GM19238 (cell line): ENCODE measurements at regions not wholly inside any gene's neighbourhood (a gene's known extent, or its start where the extent isn't known, plus 50 kb on each side); places are given as distances from the start of the nearest gene placed in this dataset.
"Not testable (repeated sequence)": the region's sequence is repeated elsewhere in the genome, so short reads cannot be mapped to it uniquely, and the experiment has no call there.

Experiments used
- DNase-seq: peaks from one replicate; pipeline ENCODE4 v3.0.0; 2011; ENCODE audit warnings: low spot score; ENCODE audit not compliant: insufficient read length

DNA sequence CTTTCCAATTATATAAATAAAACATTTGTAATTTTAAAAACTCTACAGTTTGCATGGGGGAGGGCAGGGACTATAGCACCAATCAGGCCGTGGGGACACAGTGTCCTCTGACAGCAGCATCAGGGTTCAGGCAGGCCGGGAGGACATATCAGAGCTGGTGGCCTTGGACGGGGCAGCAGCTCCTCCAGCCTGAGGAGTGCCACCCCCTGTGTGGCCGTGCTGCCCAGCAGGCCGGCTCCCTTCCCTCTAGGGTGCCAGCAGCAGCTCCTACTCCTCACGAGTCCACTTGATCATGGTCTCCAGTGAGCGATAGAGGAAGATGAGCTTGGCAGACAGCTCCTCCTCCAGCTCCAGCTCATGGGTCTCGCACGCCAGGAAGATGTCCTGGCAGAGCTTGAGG is 144.0 kb upstream of the PHACTR3 start:
- no peak for DNase-seq

DNA sequence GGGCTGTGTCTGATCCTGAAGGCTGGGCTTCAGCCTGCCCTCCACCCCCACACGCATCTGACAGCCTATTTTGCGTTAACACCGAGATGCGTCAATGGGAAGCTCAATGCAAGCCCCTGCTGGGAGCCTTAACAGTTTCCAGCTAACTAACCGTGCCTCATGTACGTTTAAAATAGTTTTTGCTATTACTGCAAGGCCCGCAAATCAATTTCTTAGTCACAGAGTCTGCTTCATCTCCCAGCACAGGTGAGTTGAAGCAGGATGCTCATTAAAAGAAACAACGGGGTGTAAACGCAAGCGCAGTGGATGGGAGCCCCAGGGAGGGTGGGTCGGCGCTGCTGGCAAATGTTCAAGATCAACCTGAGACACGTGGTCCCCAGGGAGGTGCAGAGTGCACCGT is 142.8 kb upstream of the PHACTR3 start:
- no peak for DNase-seq

DNA sequence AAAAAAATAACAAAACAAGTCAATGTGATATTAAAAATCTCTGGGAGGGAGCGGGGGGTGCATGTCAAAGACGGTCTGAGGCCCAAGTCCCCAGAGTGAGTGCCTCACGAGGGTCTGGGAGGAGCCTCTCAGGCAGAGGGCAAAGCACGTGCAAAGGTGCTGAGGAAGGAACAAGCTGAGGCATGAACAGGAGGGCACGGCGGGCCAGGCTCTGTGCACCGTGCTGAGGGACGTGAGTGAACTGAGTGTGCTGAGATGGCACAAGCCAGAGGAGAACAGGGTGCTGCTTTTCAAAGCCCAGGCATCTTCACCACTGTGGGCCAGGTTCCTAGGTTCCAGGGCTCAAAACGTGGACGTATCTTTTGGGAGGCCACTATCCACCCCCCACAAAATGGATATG is 142.1 kb upstream of the PHACTR3 start:
- DNase-seq, result no peak

DNA sequence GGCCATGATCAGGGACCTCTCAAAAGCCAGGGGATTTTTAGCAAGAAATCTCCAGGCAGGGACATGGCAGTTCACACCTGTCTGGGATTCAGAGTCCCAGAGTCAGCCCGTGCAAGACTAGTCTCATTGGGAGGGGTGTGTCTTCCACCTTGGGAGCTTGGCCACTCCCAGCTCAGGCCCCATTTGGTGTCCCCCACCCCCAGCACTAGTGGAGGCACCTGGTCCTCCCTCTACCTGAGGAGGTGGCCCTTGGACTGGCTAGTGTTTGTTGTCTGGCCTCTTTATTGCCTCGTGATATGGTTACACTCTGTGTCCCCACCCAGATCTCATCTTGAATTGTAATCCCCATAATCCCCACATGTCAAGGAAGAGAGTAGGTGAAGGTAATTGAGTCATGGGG is 140.8 kb upstream of the PHACTR3 start:
- DNase-seq, result no peak

DNA sequence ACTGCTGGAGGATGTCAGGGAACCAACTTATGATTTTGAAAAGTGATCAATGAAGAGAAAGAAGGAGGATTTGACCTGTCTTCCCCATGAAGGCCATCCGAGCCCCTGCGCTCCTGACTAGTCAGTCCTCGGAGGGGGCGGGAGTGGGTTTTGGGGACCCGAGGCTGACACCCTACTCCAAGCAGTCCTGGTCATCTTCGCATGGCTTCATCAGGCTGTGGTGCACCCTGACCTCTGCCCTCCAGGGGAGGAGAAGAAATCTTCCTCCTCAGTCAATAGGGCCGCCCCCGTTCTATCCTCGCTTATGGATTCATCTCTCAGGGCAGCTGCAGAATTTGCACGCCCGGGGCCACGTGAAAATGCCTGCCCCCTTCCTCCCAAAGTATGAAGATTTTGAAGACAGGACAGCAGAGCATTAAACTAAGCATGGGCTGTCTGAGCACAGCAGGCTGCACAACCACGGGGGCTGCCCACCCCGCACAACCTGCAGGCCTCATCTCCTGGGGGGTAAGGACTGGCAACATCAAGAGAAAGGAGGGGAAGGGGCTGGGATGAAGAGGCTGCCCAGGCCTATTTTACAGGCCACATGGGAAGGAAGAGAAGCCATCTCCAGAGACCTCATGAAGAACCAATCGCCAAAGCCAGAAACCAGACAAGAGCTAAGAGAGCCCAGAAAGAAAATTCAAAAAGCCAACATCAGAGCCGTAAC is 138.1 kb upstream of the PHACTR3 start:
- DNase-seq, result no peak

DNA sequence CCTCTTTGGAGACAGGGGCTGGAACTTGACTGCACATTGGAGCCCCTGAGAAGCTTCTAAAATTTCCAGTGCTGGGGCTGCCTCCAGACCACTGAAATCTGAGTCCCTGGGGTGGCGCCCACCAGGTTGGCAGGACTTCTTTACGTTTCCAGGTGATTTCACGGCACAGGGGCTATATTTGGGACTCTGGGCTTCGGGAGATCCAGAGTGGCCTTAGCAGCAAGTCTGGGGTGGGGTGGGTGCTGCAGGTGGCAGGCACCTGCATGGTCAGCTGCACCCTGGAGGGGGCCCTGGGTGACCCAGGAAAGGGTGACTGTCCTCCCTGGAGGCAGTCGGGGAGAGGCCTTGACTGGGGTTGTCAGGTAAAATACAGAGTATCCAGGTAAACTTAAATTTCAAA is 135.5 kb upstream of the PHACTR3 start:
- DNase-seq, result no peak

DNA sequence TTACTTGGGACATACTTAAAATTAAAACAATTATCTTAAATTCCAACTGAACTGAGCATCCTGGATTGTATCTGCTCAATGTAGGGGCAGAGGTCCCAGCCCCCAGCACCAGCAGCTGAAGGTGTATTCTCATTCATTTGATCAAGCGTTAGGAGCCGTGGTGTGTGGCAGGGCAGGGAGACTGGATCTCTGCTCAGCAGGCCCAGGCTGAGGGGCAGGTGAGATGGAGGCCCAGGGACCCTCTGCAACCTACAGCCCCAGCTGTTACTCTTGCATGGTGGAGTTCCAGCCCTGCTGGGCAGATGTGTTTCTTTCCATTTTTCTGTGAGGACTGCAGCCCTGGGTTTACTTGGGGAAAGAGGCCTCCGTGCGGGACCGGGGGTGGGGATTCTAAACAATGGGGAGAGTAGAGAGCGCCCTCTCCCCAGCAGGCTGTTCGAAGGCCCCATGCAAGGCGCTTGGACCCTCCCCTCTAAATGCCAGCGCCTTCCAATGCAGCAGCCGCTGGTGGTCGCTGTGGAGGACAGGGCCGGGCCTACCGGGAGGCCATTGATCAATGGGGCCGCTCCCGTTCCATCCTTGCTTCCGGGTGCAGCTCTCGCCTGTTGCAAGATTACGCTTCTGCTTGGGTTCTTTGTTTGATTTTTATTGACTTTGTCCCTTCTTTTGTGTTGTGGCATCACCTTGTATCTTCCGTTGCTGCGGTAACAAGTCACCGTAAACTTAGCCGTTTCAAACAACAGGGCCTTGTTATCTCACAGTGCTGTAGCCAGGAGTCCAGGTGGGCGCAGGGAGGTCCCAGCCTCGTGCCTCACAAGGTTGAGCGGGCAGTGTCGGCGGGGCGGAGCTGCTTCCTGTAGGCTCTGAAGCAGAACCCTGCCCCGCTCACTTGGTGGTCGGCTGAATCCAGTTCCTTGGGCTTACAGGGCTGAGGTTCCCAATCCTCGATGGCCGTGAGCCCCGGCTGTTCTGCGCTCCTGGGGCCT is 134.8 kb upstream of the PHACTR3 start:
- DNase-seq, result no peak

DNA sequence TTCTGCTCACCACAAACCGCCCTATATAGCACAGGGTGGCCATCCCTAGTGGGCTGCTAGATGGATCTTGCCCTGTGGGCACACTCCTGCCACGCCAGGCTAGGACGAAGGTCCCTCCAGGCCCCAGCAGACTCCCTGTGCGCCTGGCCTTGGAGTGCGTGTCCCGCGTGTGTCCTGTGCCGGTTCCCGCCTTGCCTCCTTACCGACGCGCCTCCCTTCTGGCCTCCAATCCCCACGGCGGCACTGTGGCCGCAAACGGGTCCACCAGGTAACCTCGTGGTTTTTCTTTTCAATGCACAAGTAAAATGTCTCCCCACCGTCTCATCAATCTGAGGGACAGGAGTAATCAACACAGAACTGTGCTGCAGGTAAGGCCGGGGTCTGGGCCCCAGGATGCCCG is 133.8 kb upstream of the PHACTR3 start:
- no peak for DNase-seq

DNA sequence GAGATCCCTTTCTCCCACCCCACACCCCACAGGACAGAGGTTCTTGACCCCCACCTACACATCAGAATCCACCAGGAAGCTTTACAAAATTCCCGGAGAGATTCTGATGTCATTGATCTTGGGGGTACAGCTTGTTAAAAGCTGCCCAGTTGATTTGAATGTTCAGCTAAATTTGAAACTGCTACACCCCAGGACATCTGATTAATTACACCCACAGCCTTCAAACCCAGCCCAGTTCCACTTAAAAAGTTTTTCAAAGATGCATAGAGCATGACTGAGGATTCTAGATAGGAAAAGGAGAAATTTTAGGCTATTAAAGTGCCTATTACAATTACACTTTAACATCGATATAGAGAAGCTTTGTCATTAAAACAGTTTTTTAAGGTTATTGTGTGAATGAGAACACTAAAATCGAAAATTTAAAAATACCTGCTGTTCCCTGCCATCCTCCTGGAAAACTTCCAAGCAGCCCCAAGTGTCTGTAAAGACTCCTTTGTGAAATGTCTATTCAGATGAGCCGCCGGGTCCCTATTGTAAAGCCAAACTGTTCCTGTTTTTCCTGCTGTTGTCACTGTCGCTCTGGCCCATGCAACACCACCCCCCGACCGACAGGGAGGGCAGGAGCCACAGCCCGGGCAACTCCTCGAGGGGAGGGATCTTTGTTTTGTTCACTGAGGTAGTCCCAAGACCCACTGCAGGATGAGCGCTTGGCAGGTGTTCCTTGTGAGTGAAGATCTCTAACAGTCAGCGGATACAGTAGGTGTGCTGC is 132.5 kb upstream of the PHACTR3 start:
- DNase-seq, result no peak

DNA sequence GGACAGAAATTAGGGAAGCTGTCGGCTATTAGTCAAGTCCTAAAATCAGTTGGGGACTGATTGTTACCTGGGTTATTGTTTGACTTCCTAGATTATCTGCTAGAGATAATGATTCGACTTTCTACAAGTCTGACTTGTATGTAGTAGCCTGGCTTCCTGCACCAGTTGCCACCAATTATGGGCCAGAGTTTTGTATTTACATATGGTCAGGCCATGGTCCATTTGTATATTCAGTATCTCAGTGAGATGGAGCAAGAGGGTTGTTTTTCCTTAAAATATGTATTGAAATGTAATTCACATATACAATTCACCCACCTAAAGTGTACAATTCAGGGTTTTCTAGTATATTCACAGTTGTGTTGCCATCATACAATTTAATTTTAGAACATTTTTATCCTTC is 130.6 kb upstream of the PHACTR3 start:
- DNase-seq, result no peak

DNA sequence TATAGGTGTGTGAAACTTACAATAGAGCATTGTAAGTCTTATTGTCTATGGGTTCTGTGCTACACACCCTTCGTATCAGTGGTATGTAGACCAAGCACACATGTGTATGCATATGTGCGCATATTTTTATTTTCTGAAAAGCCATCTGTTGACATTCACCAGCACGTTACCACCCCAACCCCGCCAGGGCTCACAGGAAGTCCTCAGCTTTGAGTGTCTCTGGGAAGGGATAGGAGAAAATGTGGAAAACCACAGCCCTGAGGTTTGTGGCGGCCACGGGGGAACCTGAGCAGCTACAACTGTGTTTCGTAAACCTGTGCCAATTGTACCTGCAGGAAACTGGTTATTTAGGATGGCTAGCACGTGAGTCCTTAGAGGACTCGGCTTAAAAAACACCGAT is 123.3 kb upstream of the PHACTR3 start:
- no peak for DNase-seq

DNA sequence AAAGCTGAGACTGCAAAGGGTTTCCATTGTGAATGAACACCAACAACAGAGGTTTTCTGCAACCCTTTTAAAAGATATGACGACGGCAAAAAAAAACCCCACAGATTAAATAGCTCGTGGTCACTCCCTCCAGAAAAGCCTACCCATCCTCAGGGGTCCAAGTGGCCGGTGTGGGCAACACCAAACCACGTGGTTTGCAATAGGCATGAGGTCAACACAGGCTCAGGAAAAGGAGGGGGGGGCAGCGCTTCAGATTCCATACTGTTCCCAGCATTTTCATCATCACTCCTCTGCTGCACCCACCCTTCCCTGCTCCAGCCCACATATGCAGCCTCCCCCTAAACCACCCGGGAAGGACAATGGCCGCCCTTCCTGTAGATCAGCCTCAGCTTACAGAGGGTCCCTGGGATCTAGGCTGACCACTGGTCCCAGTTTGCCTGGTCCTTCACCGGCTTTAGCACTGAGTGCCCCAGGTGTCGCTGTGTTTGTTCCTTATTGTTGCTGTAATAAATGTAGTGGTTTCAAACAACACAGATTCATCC is 122.8 kb upstream of the PHACTR3 start:
- no peak for DNase-seq

DNA sequence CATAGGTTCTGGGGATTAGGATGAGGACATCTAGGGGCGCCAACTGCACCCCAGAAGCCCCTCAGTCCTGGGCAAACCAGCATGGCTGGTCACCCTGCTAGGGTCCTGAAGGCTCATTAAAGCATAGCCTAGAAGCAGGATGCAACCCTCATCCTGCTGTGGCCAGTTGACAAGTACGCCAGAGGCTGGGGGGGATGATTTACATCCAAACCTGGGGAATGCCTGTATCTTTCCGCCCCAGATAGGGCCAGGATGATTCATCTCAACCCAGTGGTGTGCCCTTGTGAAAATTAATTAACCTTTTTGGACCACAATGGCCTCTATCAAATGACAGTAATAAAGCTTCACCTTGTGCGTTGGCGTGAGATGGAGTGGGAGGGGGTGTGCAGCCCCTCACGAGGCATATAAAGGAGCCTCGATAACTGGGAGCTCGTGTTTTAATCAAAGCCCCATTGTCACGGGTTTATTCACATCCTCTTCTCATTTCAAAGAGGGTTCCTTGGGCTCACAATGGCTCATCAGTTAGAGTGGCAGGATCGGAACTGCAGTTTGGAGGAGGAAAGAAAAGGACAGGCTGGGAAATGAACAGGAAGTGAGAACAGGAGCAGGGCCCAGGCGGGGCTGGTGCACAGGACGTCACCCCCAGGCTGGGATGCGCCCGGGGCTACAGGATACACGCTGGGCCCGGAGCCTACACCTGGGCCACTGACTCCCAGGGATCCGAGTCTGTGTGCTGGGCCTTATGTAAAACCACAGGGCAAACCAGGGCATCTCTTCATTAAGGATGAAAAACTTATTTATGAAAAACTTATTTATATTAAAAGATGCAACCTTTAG is 121.8 kb upstream of the PHACTR3 start:
- no peak for DNase-seq

DNA sequence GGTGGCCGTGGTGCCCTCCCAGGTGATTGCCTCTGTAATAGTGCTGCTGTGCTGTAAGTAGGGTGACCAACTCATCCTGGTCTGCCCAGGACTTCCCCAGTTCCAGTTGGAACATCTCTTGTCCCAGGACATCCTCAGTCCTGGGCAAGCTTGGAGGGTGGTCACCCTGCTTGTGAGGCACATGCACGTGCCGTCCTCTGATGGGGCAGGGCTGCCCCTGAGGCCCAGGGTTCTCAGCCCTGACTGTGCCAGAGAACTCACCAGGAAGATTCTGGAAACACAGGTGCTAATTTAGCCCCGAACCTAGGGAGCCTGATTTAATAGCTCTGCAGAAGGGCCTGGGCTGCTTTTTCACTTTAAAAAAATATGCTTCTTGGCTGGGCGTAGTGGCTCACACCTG is 120.9 kb upstream of the PHACTR3 start:
- DNase-seq, result no peak

DNA sequence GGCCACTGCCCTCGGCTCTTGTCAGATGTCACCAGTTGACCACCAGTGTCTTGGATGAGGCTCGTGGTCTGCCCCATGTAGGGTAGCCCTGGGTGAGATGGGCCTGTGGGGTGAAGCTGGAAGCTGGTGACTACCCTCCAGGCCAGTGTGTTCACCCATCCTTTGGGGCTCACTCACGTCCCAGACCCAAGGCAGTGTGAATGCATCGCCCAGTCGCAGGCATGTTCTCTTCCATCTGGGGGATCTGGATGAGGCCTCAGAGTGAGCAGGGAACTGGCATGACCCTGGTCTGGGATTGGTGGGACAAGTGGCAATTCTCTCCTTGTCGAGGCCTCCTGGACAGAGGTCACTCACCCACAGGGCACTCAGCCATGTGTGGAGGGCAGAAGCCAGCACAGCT is 120.1 kb upstream of the PHACTR3 start:
- no peak for DNase-seq

DNA sequence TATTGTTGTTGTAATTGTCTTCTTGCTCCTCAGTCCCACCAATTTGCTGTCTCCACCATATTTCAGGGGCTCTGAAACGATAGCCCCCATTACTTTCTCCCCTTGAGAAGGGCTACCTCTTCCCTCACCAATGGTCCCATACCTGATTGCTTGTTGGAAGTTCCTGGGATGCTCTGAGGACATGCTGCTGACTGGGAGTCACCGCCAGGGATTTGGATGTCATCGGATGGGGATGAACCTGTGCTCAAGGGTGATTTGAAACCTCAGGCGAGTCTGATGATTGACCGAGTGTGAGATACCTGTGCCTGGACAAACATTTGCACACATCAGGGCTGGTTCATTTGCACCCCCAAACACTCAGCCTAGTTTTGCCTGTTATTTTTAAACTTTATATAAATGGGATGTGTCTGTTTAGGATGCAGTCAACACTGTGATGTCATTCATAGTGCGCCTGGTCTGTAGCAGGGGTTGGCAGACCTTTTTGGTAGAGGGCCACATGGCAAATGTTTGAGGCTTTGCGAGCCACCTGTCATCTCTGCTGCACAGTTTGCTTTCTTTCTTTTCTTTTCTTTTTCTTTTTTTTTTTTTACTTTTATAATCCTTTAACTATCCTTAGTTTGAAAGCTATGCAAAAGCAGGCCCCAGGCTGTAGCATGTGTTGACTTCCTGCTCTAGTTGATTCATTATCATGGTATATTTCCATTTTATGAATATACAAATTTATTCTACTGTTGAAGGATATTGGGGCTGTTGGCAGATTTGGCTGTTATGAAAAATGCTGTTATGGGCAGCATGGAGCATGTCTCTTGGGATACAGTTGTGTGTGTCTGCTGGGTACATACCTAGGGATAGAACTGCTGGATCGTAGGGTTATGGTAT is 118.5 kb upstream of the PHACTR3 start:
- DNase-seq, result no peak

DNA sequence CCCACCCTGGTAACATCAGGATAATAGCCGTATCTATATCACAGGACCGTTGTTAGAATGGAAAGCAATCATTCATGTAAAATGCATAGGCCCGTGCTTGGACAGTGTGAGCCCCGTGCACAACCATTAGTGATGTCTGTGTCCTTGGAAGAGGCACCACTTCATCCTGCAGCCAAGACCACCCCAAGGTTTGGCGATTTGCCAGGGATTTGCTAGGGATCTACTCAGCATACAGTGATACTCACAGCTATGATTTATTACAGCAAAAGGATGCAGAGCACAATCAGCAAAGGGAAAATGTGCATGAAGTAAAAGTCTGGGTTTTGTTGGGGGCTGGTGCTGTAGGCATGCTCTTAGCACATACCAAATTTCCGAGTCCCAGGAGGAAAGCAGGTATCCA is 115.9 kb upstream of the PHACTR3 start:
- DNase-seq, result not testable (repeated sequence)

DNA sequence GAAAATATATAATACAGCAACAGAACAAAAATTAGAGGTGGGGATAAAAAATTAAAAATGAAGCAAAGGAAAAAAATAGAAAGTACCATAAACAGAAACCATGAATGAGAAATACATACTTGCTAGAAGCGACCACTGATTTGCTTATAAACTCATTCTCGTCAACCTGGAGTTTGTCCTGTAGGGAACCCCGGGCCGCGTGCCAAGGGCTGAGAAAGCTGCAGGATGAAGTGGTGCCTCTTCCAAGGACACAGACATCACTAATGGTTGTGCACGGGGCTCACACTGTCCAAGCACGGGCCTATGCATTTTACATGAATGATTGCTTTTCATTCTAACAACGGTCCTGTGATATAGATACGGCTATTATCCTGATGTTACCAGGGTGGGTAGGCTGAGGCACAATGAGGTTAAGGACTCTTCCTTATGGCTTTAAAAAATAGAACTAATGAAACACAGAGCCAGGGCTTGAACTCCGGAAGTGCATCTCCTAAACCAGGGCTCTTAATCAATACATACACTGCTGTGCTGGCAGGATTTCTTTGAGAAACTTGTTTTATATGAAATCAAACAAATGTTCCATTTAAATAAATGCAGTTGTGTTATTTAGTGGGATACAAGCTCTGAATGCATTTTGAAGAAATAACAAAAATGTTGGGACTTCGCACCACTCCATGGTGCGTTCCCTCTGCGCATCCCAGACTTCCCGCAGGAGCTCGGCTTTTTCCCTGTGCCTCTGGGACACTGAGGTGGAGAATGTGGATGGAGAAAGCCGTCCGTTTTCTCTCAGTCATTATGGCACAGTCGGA is 113.9 kb upstream of the PHACTR3 start:
- DNase-seq, result not testable (repeated sequence)

DNA sequence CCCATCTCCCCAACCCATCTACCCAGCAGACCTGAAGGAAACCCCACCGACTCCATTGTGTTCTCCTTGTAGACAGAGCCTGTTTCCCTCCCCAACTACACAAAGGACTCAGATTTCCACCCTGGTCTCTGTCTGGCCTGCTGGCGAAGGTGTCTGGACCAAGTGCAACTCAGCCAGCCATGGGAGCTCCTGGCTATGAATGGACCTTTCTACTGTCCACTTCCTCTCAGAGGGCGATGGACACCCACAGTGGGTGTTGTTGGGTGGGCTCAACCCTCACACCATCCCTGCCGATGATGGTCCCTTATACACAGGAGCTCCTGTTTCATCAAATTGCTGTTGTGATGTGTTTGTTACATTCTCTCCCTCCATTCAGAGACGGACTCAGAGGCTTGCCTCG is 112.5 kb upstream of the PHACTR3 start:
- DNase-seq, result no peak
